Adrenal gland (tissue), 5 donors: ENCODE measurements at regions not wholly inside any gene's neighbourhood (a gene's known extent, or its start where the extent isn't known, plus 50 kb on each side); places are given as distances from the start of the nearest gene placed in this dataset.

Experiments used
- POLR2A ChIP-seq, 2 donors: fragments of 450-650 bp; IDR thresholded peaks; one replicate each; pipeline ENCODE4 v1.6.1; 2017; ENCODE audit warnings: antibody characterized with exemption in 2 of 2, mild to moderate bottlenecking in 2 of 2, moderate library complexity in 1 of 2
- TF ChIP-seq, protein P1 (sequence below), 6 experiments: fragments of 450-650 bp in 4 of 6; fragments of 200-600 bp in 2 of 6; sonication (generic) in 1 of 6; IDR thresholded peaks; 1 replicate in 5 of 6; 2 replicates in 1 of 6; pipeline versions ENCODE4 v1.5.1 to v1.8.0; 2016 to 2021; ENCODE audit warnings: antibody characterized with exemption in 6 of 6, mild to moderate bottlenecking in 2 of 6, moderate library complexity in 1 of 6
- donor health status: DM: no; HTN: no; CAD: no.

DNA sequence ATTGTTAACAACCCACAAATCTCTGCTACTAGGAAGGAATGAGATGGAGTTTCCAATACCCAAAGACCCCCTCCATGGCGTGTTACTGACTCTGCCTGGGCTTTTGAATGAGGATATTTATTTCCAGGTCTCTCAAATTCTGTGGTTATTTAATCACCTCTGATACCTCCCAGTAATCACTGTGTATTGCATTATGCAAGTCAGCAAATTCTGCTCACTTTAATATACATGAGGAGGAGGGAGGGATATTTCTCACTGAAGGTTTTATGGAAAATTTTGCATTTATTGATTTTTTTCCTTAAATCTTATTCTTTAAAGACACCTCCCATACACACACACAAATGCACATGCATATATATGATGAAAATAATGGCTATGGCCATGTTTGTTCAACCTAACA lies 962.9 kb downstream of the VRK1 start:
- TF ChIP-seq, protein P1, sequence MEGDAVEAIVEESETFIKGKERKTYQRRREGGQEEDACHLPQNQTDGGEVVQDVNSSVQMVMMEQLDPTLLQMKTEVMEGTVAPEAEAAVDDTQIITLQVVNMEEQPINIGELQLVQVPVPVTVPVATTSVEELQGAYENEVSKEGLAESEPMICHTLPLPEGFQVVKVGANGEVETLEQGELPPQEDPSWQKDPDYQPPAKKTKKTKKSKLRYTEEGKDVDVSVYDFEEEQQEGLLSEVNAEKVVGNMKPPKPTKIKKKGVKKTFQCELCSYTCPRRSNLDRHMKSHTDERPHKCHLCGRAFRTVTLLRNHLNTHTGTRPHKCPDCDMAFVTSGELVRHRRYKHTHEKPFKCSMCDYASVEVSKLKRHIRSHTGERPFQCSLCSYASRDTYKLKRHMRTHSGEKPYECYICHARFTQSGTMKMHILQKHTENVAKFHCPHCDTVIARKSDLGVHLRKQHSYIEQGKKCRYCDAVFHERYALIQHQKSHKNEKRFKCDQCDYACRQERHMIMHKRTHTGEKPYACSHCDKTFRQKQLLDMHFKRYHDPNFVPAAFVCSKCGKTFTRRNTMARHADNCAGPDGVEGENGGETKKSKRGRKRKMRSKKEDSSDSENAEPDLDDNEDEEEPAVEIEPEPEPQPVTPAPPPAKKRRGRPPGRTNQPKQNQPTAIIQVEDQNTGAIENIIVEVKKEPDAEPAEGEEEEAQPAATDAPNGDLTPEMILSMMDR (IDR thresholded peaks at IDR 0.05): no peak
- no peak for TF ChIP-seq POLR2A (IDR thresholded peaks at IDR 0.05)
